A549 (cell line): ENCODE measurements at regions not wholly inside any gene's neighbourhood (a gene's known extent, or its start where the extent isn't known, plus 50 kb on each side); places are given as distances from the start of the nearest gene placed in this dataset.

Experiments used
- CEBPB ChIP-seq, 2 experiments: fragments of >200 bp in 1 of 2; sonication (Bioruptor Twin) in 1 of 2; formaldehyde crosslinking in 1 of 2; IDR thresholded peaks; 2 replicates each; pipeline ENCODE4 v1.6.1; 2012 to 2016
- EP300 ChIP-seq, 2 experiments: fragments of >200 bp; sonication (Bioruptor Twin); formaldehyde crosslinking; IDR thresholded peaks; 2 replicates in 1 of 2; 3 replicates in 1 of 2; pipeline ENCODE4 v1.6.1; 2016 to 2017
- FOSL2 ChIP-seq, 2 experiments: fragments of 450-650 bp in 1 of 2; fragments of >200 bp in 1 of 2; sonication (Bioruptor Twin) in 1 of 2; formaldehyde crosslinking; IDR thresholded peaks; 2 replicates each; pipeline versions ENCODE4 v1.5.0 to v1.6.1; 2016 to 2020; ENCODE audit warnings: mild to moderate bottlenecking in 1 of 2, moderate library complexity in 1 of 2
- HDAC2 ChIP-seq: fragments of 200-600 bp; sonication (generic); IDR thresholded peaks from 2 replicates; pipeline ENCODE4 v1.6.1; 2016
- JUN ChIP-seq, 2 experiments: fragments of >200 bp; sonication (Bioruptor Twin); formaldehyde crosslinking; IDR thresholded peaks; 2 replicates in 1 of 2; 3 replicates in 1 of 2; pipeline ENCODE4 v1.6.1; 2016 to 2017
- RAD21 ChIP-seq, 2 experiments: fragments of >200 bp in 1 of 2; sonication (Bioruptor Twin) in 1 of 2; formaldehyde crosslinking in 1 of 2; IDR thresholded peaks in 1 of 2; conservative IDR thresholded peaks in 1 of 2; 2 replicates in 1 of 2; 3 replicates in 1 of 2; pipeline ENCODE4 v1.6.1; 2012 to 2018; ENCODE audit warnings: inconsistent platforms in 1 of 2
- TF ChIP-seq, protein P1 (sequence below): fragments of >200 bp; sonication (Bioruptor Twin); formaldehyde crosslinking; IDR thresholded peaks from 3 replicates; pipeline ENCODE4 v1.5.1; 2016

DNA sequence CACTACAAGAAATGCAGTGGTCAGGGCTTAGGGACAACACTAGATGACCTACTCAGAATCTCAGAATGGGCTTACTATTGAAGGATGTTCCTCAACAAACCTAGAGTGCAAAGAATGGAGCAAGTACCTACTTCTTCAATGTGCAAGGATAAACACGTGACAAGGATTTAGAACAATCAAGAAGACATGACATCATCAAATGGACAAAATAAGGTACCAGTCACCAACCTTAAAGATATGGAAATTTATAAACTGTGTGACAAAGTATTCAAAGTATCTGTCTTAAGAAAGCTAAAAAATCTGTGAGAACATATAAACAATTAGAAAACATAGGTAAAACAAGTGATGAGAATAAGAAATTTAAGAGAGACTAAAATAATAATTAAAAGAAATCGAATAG lies 656.1 kb downstream of the ZWINT start:
- TF ChIP-seq EP300 (IDR thresholded peaks at IDR 0.05) (no peak), HDAC2 (no peak), RAD21 (conservative IDR thresholded peaks at IDR 0.05 in 1 of 2, IDR thresholded peaks at IDR 0.05 in 1 of 2) (no peak), JUN (IDR thresholded peaks at IDR 0.05) (no peak), CEBPB (IDR thresholded peaks at IDR 0.05) (no peak), FOSL2 (IDR thresholded peaks at IDR 0.05) (no peak), FOSL2 (CRISPR knock-in tag; IDR thresholded peaks at IDR 0.05) (no peak)
- TF ChIP-seq, protein P1, sequence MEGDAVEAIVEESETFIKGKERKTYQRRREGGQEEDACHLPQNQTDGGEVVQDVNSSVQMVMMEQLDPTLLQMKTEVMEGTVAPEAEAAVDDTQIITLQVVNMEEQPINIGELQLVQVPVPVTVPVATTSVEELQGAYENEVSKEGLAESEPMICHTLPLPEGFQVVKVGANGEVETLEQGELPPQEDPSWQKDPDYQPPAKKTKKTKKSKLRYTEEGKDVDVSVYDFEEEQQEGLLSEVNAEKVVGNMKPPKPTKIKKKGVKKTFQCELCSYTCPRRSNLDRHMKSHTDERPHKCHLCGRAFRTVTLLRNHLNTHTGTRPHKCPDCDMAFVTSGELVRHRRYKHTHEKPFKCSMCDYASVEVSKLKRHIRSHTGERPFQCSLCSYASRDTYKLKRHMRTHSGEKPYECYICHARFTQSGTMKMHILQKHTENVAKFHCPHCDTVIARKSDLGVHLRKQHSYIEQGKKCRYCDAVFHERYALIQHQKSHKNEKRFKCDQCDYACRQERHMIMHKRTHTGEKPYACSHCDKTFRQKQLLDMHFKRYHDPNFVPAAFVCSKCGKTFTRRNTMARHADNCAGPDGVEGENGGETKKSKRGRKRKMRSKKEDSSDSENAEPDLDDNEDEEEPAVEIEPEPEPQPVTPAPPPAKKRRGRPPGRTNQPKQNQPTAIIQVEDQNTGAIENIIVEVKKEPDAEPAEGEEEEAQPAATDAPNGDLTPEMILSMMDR = no peak
